ENCODE measurements at regions not wholly inside any gene's neighbourhood (a gene's known extent, or its start where the extent isn't known, plus 50 kb on each side); places are given as distances from the start of the nearest gene placed in this dataset.

DNA sequence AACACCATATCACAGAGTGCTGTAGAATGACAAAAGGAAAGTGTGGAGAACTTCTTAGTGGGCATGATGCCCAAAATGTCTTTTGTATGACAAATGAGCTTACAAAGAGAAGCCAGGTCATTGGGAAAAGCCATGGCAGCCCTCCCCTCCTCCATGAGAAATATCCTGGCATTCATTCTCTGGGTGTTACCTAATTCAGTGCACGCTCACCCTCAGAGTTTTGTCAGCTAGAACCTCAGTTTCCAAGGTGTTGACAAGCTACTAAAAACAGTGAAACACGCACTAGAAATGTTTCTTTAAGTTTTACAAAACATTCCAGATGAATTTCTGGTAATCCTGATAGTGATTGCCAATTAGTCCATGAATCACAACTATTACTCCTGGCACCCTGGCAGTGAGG is 105.4 kb upstream of the FSHB start:
- no peak for TF ChIP-seq POLR2A (IDR thresholded peaks at IDR 0.05)
- TF ChIP-seq, protein P1, sequence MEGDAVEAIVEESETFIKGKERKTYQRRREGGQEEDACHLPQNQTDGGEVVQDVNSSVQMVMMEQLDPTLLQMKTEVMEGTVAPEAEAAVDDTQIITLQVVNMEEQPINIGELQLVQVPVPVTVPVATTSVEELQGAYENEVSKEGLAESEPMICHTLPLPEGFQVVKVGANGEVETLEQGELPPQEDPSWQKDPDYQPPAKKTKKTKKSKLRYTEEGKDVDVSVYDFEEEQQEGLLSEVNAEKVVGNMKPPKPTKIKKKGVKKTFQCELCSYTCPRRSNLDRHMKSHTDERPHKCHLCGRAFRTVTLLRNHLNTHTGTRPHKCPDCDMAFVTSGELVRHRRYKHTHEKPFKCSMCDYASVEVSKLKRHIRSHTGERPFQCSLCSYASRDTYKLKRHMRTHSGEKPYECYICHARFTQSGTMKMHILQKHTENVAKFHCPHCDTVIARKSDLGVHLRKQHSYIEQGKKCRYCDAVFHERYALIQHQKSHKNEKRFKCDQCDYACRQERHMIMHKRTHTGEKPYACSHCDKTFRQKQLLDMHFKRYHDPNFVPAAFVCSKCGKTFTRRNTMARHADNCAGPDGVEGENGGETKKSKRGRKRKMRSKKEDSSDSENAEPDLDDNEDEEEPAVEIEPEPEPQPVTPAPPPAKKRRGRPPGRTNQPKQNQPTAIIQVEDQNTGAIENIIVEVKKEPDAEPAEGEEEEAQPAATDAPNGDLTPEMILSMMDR (IDR thresholded peaks at IDR 0.05) = no peak
- no peak for TF ChIP-seq POLR2AphosphoS5 (IDR thresholded peaks at IDR 0.05)
- no peak for TF ChIP-seq EP300 (IDR thresholded peaks at IDR 0.05)

Measured in upper lobe of left lung (tissue), 4 donors.